GM21737 (cell line): ENCODE measurements at regions not wholly inside any gene's neighbourhood (a gene's known extent, or its start where the extent isn't known, plus 50 kb on each side); places are given as distances from the start of the nearest gene placed in this dataset.

Experiments used
- ATAC-seq: cut with Tn5 transposase; IDR thresholded peaks from one replicate; pipeline ENCODE4 v1.9.1; 2021; ENCODE audit warnings: mild to moderate bottlenecking, moderate library complexity; ENCODE audit not compliant: unreplicated experiment

DNA sequence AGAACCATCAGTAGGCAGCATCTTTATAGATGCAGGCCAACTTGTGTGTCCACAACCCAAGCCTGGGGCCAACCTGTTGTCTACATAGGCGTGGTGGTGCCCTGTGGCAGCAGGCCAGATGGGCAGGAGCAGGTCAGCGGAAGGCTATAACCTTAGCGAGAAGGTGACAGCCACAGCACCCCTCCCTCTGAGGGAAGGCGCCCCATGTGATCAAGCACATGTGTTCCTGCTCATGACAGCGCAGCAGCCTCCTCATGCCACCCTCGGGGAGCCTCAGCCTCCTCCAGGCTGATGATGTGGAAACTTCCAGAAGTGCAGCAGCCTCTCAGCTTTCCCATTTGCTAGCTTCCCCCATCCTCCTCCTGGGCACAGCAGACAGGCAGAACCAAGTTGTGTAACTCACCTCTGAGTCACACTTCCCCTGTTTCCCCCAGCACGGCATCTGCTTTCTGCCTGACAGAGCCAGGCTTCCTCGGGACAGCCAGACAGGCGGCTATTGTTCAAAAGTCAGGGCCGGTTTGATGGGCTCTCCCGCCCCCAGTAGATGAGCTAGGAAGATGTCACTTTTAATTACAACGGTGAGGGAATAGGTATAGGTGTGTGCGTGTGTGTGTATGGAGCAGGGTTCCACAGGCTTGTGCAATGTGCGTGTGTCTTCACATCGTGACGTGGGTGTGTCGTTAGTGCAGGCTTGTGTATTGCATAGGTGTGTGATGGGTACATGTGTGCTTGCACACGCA lies 312.0 kb upstream of the ZMIZ1 start:
- no peak for ATAC-seq

DNA sequence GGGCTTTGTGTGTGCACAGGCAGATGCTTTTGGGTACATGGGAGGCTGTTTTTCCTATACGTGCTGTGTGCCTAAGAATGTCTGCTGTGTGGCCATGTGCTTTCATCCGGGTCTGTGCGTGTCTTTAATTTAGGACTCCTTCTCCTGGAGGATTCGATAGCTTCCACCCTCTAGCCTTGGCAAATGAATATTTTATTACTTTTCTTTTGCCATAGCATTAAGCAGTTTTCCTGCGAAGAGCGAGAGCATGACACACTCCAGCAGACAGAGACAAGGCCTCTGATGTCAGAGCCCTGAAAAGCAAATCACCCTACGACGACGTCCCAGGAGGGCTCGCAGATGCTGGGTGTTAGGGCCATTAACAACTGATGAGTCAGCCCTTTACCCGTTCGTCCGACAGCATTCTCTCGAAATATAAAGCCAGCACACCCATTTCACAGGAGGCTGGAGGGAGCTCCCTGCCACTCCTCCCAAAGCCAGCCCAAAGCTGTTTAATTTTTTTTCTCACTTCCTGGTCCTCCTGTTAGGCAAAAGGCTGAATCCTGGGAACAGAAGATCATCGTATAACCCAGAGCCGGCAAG lies 311.3 kb upstream of the ZMIZ1 start:
- ATAC-seq: no peak

DNA sequence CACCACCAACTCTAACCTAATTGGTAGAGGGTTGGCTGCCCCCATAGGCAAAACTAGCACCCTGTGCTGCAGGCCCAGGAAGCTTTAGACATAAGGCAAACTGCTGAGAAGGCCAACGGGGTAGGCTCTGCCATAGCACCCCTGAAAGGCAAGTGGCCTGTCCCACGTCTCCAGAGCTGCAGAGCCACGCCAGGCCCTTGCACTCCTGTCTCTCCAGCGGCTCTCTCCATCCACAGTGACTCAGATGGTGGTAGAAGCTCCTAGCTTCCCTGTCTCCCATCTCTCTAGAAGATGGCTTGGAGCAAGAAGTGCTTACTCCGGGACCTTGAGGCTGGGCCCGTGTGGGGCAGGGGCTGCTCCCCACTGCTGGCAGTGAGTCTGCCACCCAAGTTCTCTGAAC lies 310.6 kb upstream of the ZMIZ1 start:
- no peak for ATAC-seq

DNA sequence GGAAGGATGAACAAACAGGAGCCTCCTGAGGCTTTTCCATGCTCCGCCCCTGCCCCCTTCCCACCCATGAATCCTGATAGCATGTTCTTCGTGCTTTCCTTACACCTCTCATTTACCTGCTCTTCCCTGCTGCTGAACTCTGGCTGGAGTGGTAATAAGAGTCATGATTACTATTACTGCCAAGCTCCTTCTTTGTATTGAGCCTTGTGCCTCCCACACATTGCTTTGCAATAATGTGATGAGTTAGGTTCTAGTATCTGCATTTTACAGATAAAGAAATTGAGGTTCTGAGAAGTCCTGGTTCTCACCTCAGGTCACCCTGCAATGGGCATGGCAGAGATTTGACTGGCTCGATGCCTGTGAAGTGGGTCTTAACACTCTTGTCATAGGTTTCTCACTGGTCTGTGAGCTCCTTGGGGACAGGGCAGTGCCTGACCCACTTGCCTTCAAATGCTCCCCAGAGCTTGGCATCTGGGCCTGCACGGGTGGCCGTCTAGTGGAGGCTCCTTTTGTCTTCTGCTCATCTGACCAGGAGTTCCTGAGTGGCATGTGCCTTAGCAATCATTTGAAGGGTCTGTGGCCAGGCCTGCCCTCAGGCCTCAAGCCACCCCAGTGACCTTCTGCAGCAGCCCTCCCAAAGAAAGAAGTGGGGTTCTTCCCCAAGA lies 309.2 kb upstream of the ZMIZ1 start:
- ATAC-seq: no peak

DNA sequence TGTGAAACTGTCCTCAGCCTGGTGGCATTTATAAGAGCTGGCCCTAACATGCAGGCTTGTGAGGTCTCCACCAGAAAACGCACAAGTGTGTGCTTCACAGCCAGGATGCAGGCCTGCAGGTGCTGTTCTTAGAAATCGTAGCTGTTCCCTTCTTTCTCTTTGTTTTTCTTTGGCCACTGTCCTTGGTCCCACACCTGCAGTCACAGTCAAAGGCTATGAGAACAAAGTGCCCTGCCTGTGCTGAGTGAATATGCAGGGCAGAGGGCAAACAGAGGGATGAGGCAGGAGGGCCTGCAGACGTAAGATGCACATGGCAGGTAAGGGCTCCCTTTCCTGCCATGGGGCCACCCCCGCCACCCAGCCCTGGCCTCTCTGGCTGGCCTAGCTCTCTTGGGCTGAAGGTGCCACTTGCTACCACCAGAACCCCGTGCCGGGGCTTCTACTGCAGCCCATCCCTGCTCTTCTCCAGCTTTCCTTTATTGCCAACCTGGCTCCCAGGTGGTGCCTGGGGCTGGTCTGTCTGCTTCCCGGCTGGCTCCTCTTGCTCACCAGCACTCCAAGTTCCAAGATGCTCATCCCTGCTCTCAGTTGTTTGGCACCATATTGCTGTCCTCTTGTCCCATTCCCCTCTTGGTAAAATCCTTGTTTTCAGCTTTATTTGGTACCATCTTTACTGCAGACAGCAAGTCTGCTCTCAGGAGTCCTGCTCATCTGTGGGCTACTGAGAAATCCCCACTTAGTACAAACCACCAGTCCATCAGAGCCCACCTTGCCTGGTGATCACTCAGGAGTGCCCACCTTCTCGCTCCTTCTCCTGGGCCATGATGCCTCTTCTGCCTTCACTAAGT lies 308.1 kb upstream of the ZMIZ1 start:
- no peak for ATAC-seq

DNA sequence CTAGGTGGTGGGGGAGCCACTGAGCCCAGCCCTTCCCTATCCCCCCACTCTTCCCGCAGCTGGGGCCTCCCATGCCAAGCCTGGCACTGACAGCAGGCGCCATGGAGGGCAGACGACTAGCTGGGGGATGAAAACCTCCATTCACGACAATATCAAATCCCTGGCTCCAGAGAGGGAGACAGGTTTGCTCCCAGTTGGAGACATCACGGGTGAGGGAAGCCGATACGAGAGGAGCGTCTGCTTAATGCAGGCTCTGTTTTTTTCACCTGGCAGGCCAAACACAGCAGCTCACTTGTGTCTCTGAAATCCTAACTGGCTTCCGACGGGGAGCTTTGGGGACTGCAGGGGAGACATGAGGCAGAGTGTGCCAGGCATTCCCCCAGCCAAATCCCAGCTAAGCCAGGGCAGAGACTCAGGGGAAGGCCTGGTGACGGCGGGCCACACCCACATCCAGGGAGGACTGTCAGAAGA lies 307.4 kb upstream of the ZMIZ1 start:
- no peak for ATAC-seq

DNA sequence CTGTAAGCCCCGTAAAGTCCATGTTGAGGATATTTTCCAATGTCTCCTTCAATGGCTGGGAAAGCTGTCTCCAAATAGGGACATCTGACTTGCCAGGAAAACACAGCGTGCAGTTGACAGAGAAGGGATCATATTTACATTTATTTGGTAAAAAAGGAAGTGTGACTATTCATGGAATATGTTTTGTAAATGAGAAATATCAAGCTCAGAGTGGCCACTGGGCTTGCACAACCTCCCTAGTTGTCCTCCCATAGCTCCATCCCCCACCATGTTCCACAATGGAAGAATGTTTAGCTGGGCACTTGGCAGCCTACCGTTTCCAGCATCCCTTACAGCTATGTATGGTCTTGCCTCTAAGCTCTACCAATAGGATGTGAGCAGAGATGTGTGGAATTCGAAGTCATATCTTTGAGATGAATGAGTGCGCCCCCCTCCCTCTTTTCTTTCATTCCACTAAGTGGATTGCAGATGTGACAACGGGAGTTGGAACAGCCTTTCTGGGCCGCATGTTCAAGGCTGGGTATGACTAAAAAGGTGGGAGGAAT lies 306.6 kb upstream of the ZMIZ1 start:
- ATAC-seq: no peak

DNA sequence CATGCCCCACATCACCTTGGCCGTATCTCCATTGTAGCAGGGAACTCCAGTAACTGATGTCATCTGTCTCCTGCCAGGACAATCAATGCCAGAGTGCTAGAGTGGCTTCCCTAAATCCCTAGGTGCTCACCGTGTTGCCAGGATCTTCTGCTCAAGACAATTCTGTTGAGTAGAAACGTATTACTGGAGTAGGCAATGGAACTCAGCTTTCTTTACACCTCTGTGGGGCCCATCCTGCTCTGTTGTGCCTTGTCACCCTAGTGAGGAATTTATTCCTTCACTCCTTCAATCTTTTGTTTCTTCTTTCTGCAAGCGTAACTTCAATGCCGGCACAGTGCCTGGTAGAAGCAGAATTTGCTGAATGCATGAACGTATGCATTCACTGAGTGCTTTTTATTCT lies 305.5 kb upstream of the ZMIZ1 start:
- ATAC-seq: no peak

DNA sequence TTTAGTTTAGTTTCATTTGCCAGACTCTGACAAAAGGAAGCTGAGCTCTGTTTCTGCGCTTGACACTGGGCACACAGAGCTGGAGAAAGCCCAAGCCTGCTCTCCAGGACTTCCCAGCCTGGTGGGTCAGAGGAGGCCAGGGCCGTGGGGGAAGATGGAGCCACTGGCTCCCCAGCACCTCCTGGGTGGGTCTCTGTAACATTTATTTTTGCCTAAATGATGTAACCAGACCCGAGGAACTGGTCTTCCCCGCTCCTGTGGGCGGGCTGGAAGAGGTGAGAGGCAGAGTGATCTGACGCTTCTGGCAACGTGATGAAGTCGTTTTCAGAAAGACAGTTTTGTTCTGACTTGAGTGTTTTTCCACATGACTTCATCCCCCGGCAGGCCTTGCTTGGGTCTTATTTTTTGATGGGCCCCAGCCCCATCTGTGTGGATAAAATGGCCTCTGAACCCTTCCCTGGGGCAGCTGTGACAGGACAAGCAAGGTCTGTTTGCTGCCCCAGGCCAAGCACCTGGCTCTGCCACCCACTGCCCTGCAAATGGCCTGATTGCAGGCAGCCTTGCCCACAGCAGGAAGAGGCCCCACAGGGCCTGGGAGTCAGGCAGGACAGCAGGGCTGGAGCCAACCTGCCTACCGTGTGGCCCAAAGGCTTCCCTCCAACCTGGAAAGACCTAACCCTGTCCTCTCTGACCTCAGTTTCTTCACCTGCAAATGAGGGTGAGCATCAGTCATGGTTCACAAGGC lies 304.9 kb upstream of the ZMIZ1 start:
- ATAC-seq: no peak

DNA sequence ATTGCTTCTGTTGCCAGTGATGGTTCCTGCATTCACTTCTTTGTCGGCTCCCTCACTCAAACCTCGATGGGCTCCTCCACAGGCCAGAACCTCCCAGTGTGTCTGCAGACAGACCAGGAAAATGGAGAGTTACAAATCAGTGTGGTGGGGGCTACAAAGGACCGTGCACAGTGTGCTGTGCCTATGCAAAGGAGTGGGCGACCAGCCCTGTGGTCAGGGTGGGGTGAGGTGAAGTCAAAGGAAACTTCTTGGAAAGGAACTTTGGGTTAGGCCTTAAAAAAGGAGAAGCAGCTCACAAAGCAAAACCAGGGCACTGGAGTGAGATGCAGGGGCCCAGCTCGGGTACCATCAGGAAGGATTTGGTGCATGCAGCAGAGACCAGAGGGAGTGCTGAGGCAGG lies 304.3 kb upstream of the ZMIZ1 start:
- no peak for ATAC-seq

DNA sequence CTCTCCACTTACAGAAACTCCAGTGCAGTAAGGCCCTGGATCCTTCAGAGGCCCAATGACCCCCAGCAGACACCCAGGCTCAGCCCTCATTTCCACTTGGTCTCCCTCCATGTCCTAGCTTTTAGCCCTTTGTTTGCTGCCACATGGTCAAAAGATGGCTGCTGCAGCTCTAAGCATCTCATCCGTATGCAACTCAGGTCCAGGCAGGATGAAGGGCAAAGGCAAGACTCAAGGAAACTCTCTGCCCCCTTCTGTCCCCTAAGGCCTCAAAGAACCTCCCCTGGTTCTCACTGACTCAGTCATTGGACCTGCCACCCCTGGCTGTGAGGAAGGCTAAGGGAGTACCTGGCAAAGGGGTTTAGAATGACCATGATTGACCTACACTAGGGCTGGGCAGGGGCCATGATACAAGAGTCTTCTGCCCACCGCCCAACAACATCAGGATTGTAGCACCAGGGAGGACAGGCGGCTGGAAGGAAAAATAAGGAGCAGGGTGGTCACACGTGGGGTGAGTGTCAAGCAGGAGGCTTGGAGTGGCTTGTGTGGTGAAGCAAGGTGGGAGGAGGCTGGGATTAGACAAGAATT lies 303.8 kb upstream of the ZMIZ1 start:
- ATAC-seq: no peak

DNA sequence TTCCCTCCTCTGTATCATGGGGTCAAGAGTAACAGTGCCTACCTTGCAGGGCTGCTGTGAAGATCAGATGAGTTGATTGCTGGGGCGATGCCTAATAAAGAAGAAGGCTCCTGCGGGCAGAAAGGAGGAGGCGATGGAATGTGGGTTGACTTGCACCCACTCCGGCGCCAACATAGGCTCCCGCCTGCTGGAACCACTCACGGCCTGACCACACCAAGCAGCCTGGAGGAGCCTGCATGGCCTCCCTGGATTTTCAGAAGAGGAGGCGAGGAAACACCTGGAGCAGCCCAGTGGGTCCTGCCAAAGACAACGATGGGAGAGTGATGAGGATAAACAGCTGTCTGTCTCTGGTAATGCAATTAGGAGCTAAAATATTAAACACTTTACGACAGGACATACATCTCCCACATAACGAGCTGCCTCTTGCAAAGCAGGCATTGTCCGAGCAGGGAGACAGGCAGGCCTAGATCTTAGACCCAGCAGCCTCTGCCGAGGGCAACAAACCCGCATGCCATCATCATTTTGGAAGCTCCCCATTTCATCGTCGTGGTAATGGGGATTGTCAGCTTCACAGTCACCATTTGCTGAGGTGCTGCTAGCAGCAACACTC lies 302.9 kb upstream of the ZMIZ1 start:
- ATAC-seq: no peak

DNA sequence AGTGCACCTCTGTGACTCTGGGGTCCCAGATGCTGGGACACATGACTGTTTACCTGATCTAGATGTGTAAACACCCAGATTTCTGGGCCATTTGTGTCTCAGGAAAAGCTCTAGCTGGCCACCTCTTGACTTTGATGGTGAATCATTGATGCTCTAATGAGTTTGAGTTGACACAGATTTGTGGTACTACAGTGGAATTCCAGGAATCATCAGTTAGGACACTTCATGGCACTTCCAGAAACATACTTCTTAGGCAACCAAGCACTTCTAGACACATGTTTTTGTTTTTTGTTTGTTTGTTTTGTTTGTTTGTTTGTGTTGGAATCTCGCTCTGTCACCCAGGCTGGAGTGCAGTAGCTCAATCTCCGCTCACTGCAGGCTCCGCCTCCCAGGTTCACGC lies 302.2 kb upstream of the ZMIZ1 start:
- ATAC-seq: no peak

DNA sequence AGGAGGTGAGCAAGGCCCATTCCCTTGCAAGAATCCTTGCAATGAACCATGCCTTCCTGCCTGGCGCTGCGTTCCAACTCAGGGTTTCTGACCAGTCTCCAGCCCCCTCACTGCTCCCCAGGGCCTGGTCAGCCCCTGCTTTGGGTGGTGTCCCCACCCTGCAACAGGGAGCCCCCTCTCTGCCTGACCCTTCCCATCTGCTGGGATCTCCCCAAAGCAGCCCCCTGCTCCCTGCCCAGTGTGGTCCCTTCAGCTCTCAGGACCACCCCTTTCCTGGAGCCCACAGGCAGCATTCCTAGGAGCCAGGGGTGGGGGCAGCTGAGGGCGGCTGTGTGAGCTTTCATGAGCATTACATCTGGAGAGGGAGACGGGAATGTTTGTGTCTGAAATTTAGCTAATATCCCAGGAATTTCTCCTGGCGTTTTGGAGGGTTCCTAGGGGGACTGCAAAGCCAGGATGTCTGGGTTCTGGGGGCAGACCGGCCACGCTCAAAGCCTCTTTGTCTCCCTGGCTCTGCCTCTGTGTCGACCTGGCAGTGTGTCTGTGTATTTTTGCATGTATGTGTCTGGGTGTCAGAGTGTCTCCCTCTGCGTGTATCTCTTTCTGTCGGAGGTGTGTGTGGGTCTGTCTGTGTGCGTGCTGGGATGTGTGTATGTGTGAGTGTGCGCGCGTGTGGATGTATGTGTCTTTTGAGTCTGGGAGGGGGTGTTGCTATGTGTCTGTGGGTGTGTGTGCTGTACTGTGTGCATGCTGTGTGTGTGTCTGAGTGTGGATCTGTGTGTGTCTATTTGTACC lies 300.5 kb upstream of the ZMIZ1 start:
- no peak for ATAC-seq

DNA sequence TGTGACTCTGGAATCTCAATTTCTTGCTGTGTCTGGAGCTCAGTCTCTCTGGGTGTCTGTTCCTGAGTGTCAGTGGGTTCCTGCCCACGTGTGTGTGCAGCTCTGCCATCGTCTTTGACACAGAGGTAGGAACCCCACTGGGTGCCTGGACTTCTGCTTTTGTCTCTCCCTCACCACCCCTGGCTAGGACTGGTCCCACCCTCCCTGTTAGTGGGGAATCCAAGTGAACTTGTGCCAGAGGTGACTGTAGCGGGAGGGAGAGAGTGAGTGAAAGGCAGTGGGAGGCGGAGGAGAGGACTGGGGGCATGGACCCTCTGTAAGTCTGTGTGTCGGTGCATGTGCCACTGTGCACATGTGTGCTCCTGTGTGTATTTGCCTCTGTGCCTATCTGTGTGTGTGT lies 299.9 kb upstream of the ZMIZ1 start:
- no peak for ATAC-seq

DNA sequence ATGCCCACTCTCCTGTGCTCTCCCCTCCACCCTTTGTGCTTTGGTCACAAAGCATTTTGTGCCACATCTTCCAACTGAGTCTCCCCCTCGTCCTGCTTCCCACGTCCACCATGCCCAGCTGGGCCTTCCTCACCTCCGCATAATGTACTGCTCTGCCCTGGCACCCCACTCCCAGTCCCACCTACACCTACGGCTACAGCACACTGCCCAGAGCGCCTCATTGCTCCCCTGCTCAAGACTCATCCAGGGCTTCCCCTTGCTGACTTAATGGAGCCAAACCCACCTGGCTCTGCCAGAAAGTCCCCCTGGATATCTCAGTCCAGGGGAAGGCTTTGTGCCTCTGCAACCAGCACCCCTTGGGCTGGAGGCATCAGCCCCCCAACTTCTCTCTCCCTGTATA lies 299.2 kb upstream of the ZMIZ1 start:
- no peak for ATAC-seq

DNA sequence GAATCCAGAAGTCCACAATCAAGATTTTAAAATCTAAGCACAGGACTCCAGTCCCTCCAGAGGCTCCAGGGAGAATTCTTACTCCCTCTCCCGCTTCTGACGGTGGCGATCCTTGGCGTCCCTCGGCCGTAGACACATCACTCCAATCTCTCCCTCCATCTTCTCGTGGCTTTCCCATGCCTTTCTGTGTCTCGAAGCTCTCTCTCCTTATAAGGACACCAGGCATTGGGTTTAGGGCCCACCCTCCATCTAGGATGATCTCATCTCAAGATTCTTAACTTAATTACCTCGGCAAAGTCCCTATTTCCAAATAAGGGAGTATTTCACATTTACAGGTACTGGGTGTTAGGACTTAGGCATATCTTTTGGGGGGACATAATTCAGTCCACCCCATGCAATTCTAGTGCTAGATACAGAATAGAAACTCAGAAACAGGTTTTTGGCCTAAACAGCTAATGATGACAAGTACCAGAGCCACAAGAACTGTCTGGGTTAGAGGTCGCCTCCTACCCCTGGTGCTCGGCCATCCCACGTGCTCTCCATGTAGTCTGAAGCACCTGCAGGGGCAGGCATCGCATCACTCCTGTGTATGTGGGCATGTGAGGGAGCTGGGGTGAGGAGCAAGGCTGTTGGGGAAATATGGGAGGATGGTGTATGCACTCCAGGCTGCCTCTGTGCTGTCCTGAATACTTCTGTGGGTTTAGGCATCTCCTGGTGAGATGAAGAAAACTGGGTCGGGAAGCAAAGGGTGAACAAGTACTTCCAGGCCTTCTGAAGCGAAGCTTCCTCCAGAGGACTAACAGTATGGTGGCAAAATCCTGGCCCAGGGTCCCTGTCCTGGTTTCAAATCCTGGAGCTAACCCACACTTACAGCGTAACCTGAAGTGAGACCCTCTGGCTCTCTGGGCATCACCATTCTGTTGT lies 298.3 kb upstream of the ZMIZ1 start:
- ATAC-seq: no peak

DNA sequence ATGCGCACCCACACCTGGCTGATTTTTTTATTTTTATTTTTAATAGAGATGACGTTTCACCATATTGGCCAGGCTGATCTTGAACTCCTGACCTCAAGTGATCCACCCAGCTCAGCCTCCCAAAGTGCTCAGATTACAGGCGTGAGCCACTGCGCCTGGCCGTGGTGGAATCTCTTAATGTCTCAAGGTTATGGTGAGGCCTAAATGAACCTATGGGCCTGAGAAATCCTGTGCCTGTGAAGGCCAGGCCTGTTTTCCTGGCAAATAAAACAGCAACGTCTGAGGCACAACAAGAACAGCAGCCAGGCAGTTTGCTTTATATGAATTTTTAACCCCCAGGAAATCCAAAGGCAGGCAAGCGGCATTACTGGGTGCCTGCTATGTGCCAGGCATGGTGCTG lies 297.5 kb upstream of the ZMIZ1 start:
- ATAC-seq: no peak
